GM03348 (cell line): ENCODE measurements at regions not wholly inside any gene's neighbourhood (a gene's known extent, or its start where the extent isn't known, plus 50 kb on each side); places are given as distances from the start of the nearest gene placed in this dataset.

Source experiments
- DNase-seq: peaks from one replicate; pipeline ENCODE4 v3.0.0; 2012; ENCODE audit warnings: low spot score

GRCh38 chr6:6891125-6891721, 216.5 kb upstream of the RREB1 start:
- DNase-seq = no peak

GRCh38 chr6:6891949-6892461, 215.8 kb upstream of the RREB1 start:
- DNase-seq = no peak

- DNase-seq = no peak
These were observed 214.8 kb upstream of the RREB1 start for GRCh38 chr6:6892744-6893583.

GRCh38 chr6:6893701-6894100, 214.1 kb upstream of the RREB1 start:
- DNase-seq = no peak

- no peak for DNase-seq
These were observed 211.8 kb upstream of the RREB1 start for GRCh38 chr6:6895929-6896328.

- no peak for DNase-seq
These were observed 210.6 kb upstream of the RREB1 start for GRCh38 chr6:6897140-6897539.

GRCh38 chr6:6900569-6901204, 207.1 kb upstream of the RREB1 start:
- no peak for DNase-seq

GRCh38 chr6:6901205-6901719, 206.5 kb upstream of the RREB1 start:
- no peak for DNase-seq

GRCh38 chr6:6901945-6902344, 205.8 kb upstream of the RREB1 start:
- no peak for DNase-seq

GRCh38 chr6:6905961-6906518, 201.7 kb upstream of the RREB1 start:
- no peak for DNase-seq

- DNase-seq = no peak
These were observed 201.1 kb upstream of the RREB1 start for GRCh38 chr6:6906570-6907213.

GRCh38 chr6:6907286-6907685, 200.5 kb upstream of the RREB1 start:
- DNase-seq = no peak

- DNase-seq = no peak
These were observed 199.6 kb upstream of the RREB1 start for GRCh38 chr6:6908121-6908520.

- DNase-seq = no peak
These were observed 198.7 kb upstream of the RREB1 start for GRCh38 chr6:6909111-6909510.

- DNase-seq = no peak
These were observed 196.9 kb upstream of the RREB1 start for GRCh38 chr6:6910734-6911295.

- no peak for DNase-seq
These were observed 196.4 kb upstream of the RREB1 start for GRCh38 chr6:6911391-6911790.

- DNase-seq = no peak
These were observed 194.7 kb upstream of the RREB1 start for GRCh38 chr6:6912817-6913744.

GRCh38 chr6:6915219-6915618, 192.5 kb upstream of the RREB1 start:
- DNase-seq = no peak

- peak; percentile 63 for DNase-seq
These were observed 191.8 kb upstream of the RREB1 start for GRCh38 chr6:6915813-6916547.

GRCh38 chr6:6916598-6916997, 191.2 kb upstream of the RREB1 start:
- DNase-seq = no peak
